GM18870 (cell line): ENCODE measurements at regions not wholly inside any gene's neighbourhood (a gene's known extent, or its start where the extent isn't known, plus 50 kb on each side); places are given as distances from the start of the nearest gene placed in this dataset.

ENCODE experiments used
- ATAC-seq: cut with Tn5 transposase; IDR thresholded peaks from one replicate; pipeline ENCODE4 v1.9.1; 2021; ENCODE audit warnings: moderate library complexity; ENCODE audit not compliant: unreplicated experiment

DNA sequence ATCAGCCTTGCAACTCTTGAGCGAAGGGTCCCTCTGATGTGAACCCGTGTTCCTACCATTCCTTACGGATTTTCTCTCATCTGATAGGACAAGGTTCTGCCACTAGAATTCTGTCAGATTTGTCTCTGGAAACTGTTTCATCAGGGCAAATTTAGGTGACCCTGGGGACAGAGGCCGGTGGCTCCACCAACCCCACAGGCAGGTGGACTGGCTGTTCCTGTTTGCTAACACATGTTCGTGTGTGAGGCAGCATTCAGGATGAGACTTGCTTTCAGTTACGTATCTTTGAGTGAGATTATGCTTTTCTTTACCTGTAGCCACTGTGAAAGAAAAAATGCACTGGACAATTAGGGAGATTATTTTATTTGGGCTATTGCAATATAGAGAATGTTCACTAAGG, 449.9 kb downstream of the INHBA start:
- ATAC-seq, result no peak

DNA sequence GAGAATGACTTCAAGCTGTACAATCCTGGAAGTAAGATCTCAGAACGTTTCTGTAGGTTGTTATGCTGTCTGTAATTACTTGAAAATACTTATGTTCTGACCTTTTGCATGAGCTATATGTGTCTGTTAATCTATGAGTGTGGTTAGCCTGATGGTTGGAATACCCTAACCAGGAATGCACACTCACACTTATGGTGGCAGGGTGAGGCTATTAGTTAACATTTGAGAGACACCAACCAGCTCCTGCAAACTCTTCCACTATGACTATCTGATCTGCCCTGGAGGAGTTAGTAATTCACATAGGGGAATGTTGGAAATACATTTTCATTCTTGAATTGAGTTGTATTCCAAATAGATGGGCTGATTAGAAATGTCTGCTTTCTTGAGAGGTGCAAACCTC, 450.3 kb downstream of the INHBA start:
- no peak for ATAC-seq

- ATAC-seq, result no peak
These were observed 455.6 kb downstream of the INHBA start for GRCh38 chr7:41247143-41247865.

DNA sequence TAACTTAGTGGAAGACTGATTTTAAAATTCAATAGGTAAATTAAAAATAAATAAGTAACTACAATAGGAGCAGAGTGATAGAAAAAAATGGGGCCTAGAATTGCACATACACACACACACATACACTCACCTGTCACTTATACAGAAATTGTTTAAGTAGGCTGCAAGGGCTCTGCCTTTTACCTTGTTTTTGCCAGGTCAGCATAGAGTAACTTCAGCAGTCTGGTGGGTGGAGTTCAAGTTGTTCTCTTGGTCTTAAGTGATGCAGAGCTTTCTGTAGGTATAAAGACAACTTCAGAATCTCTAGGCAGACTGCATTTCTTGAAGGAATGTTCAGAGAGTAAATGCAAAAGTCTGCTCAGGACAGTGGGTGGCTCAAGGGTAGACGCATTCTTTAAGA, 457.0 kb downstream of the INHBA start:
- no peak for ATAC-seq

DNA sequence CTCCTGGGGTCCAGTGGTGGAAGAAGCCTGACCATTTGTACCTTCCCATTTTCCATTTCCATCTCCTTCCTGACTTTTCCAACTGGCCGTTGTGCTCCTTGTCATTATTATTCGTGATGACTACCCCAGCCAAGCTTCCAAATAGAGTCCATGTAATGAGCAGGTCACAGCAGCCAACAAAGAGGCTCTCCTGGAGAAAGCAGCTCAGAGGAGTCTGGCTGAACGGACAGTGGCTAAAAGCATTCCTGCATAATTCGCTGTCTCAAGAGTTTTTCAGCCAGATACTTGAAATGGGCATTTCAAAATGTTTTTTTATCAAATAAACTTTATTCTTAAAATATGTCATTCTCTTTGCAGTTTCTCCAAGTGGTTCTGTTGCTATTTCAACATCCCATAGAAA, 458.6 kb downstream of the INHBA start:
- ATAC-seq, result no peak

GRCh38 chr7:41241641-41242040, 461.2 kb downstream of the INHBA start:
- ATAC-seq, result no peak

DNA sequence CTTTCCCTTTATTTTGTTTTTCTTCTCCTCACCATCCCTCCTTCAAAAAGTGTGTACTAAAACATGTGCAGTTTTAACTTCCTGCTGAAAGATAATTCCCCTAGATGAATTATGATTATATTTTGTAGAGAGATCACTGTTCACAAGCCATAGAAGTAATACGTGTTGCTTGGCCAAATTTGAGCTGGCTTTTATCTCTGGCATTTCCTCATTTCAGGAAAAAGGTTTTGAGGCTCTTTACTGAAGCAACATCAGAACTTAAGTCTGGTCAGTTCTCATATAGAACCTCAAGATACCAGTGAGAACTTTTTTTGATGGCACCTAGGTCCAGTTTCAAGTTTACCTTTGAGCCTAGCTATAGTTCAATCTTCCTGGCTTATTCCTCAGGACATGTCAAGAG, 463.3 kb downstream of the INHBA start:
- ATAC-seq, result no peak

DNA sequence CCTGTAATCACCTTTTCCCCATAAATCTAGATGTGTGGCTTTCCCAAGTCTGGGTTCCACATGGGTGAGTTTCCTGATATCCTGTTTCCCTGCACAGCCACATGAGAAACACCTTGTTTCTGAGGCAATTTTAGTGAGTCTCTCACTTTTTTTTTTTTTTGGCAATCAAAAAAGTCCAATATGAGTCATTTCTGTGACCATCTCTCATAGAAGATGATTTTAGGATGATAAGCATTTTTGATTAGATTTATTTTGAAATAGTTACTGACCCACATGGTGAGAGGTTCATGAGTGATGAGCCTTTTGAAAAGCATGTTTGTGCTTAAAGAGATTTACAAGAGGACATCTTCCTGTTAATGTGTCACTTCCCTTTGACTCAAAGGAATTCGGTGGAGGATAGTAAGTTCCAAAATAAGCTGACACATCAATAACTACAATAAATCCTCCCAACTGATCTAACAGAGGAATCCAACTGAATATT, 464.0 kb downstream of the INHBA start:
- no peak for ATAC-seq

- ATAC-seq, result no peak
These were observed 464.9 kb downstream of the INHBA start for GRCh38 chr7:41237956-41238355.

GRCh38 chr7:41232086-41232485, 470.8 kb downstream of the INHBA start:
- ATAC-seq, result no peak

- no peak for ATAC-seq
These were observed 478.7 kb downstream of the INHBA start for GRCh38 chr7:41224063-41224763.

DNA sequence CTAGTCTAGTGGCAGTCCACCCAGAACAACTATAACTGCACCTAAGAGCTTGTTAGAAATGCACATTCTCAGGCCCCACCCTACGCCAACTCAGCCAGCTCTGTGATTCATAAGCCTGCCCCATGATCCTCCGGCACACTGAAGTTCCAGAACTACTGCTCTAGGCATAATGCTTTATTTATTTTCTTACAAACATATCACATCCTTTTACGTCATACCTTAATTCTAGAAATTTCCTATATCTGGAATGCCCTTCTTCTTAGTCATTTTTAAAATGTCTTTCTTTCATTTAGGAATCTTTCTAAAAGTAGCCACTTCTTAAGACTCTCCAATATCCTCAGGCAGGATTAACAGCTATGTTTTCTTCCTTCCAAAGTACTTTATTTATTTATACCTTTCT, 480.1 kb downstream of the INHBA start:
- no peak for ATAC-seq

- ATAC-seq, result no peak
These were observed 482.6 kb downstream of the INHBA start for GRCh38 chr7:41220266-41220665.

DNA sequence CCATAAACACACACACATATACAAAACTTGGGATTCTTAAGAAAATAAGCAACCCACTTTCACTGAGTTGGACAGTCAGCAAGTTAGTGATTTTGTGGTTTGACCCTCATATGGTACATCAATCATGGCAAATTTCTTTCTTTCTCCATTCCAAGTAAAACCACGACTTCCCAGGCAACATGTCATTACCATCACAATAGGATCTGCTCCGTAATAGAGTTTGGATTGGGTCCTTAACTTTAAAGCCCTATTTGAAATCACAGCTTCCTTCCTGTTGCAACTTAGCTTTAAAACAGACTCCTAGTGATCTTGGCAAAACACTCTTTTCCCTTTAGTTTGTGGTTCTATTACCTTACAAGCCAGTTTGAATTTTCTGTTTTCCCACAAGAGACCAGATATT, 483.6 kb downstream of the INHBA start:
- no peak for ATAC-seq

GRCh38 chr7:41217306-41217705, 485.6 kb downstream of the INHBA start:
- no peak for ATAC-seq

GRCh38 chr7:41207141-41207540, 495.7 kb downstream of the INHBA start:
- ATAC-seq, result no peak

- peak; percentile 21 for ATAC-seq
These were observed 496.6 kb downstream of the INHBA start for GRCh38 chr7:41206267-41206666.

DNA sequence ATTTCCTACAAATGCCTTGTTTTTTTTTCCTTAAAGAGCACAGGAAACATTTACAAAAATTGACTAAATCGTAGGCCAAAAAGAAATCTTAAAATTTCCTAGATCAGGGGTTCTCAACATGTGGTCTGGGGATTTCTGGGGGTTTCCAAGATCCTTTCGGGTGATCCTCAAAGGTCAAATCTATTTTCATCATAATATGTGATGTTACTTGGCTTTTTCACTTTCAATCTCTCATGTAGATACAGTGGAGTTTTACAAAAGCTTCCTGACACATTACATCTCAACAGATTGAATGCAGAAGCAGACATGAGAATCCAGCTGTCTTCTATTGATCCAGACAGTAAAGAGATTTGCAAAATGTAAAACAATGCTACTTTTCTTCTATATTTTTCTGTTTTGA, 497.3 kb downstream of the INHBA start:
- ATAC-seq, result peak; percentile 83

DNA sequence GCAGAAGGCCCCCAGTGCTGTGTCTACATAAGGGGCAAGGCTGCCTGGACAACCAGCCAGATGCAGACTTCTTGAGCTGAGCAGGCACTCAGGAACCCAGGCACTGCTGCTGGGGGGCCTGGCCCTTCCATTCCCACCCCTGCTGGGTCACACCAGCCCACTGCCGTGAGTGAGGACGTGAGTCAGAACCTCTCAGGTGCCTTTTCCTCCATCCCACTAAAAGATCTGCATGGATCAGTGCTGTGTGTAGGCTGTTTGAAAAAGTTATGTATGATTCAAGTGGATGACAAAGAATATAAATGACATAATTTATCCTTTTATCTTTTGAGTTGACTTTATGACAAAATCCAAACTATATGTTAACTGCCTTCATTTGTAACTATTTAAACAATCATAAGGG, 499.3 kb downstream of the INHBA start:
- ATAC-seq, result no peak

GRCh38 chr7:41201021-41201420, 501.9 kb downstream of the INHBA start:
- ATAC-seq, result no peak

GRCh38 chr7:41199136-41199535, 503.8 kb downstream of the INHBA start:
- ATAC-seq, result no peak

- ATAC-seq, result no peak
These were observed 504.4 kb downstream of the INHBA start for GRCh38 chr7:41198502-41198901.

DNA sequence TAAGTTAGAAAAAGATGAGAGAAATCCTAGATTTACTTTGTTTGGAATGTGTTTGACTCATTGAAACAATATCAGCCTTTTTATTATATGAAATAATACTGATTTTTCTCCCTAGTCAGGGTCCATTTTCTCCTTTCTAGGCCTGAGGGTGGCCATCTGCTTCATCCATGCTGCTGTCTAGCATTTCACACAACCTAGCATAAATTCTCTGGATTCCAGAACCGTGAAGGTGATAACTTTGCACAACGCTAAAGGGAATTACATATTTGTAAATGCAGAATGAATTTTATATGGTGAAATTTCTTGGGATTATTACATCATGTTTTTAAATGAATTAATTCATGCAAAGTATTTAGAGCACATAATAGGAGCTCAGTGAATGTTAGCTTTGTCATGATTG, 505.1 kb downstream of the INHBA start:
- ATAC-seq, result no peak
